HepG2 (cell line): ENCODE measurements at regions not wholly inside any gene's neighbourhood (a gene's known extent, or its start where the extent isn't known, plus 50 kb on each side); places are given as distances from the start of the nearest gene placed in this dataset.

Experiments
- ATAC-seq: fragments of 200-7000 bp; cut with Tn5 transposase; 3 replicates; pipeline ENCODE4 v1.9.1; 2020; ENCODE audit warnings: mild to moderate bottlenecking, moderate library complexity
- BruUV-seq: library from RNA; stranded (reverse); fragments of 400-500 nt; replicated peaks from 2 replicates; lab custom pipeline; 2021; lab: Mats Ljungman, UMichigan
- CTCF ChIA-PET: fragments of 300-600 bp; formaldehyde crosslinking; extraction: SDS; loops from one replicate; lab custom pipeline; 2021; ENCODE audit warnings: low total read pairs, inconsistent platforms, low intra/inter-chr PET ratio; lab: Yijun Ruan, JAX
- POLR2A ChIA-PET: fragments of 350-600 bp; sonication (Branson Sonifier 250); formaldehyde crosslinking; loops from one replicate; lab custom pipeline; 2020; ENCODE audit warnings: antibody characterized with exemption, inconsistent platforms; lab: Yijun Ruan, JAX
- DNase-seq: peaks from one replicate; pipeline ENCODE4 v3.0.0-alpha.2; 2015; ENCODE audit warnings: low spot score
- FAIRE-seq: peaks from 3 replicates; lab custom pipeline; 2011; peaks lifted over from hg19 to GRCh38; lab: Jason Lieb, UNC
- H2AFZ ChIP-seq: one replicate; pipeline ENCODE4 v1.6.1; 2011; ENCODE audit warnings: low read length, inconsistent platforms
- H3K27ac ChIP-seq: fragments of 300-600 bp; 3 replicates; pipeline ENCODE4 v1.8.0; 2011; ENCODE audit warnings: mixed run types, mild to moderate bottlenecking, mixed read lengths, low read length, inconsistent platforms; ENCODE audit not compliant: insufficient read depth; ENCODE audit errors: extremely low read length
- H3K27me3 ChIP-seq, 2 experiments: fragments of 200-600 bp in 1 of 2; 2 replicates in 1 of 2; 3 replicates in 1 of 2; pipeline versions ENCODE4 v1.6.0 to v1.8.0; 2011; ENCODE audit warnings: low read length in 2 of 2, mild to moderate bottlenecking in 2 of 2, moderate library complexity in 2 of 2, inconsistent platforms in 1 of 2; ENCODE audit not compliant: insufficient read depth in 2 of 2, control insufficient read depth in 1 of 2
- H3K36me3 ChIP-seq, 2 experiments: fragments of 200-600 bp in 1 of 2; replicated peaks in 1 of 2; 2 replicates in 1 of 2; 3 replicates in 1 of 2; pipeline versions ENCODE4 v1.5.1 to v1.8.0; 2011; ENCODE audit warnings: low read length in 2 of 2, inconsistent platforms in 1 of 2; ENCODE audit not compliant: insufficient read depth in 2 of 2, control insufficient read depth in 1 of 2
- H3K4me1 ChIP-seq: 2 replicates; pipeline ENCODE4 v1.5.1; 2012; ENCODE audit warnings: low read length, inconsistent platforms; ENCODE audit not compliant: insufficient read depth
- H3K4me2 ChIP-seq: 2 replicates; pipeline ENCODE4 v1.6.0; 2011; ENCODE audit warnings: low read depth, low read length, inconsistent platforms
- H3K4me3 ChIP-seq, 3 experiments: fragments of 200-600 bp in 1 of 3; sonication (generic), shearing (Covaris generic) in 1 of 3; replicated peaks in 1 of 3; 2 replicates each; pipeline ENCODE4 v1.5.1; 2011 to 2016; ENCODE audit warnings: low read length in 3 of 3, inconsistent platforms in 2 of 3, low read depth in 2 of 3, mild to moderate bottlenecking in 2 of 3, control low read depth in 1 of 3, mixed read lengths in 1 of 3; ENCODE audit not compliant: insufficient read depth in 1 of 3
- H3K79me2 ChIP-seq: one replicate; pipeline ENCODE4 v1.6.1; 2011; ENCODE audit warnings: low read length, inconsistent platforms; ENCODE audit not compliant: insufficient read depth
- H3K9ac ChIP-seq: 2 replicates; pipeline ENCODE4 v1.6.0; 2011; ENCODE audit warnings: mild to moderate bottlenecking, low read depth, low read length, inconsistent platforms; ENCODE audit not compliant: insufficient read depth
- H3K9me3 ChIP-seq: 2 replicates; pipeline ENCODE4 v1.5.1; 2012; ENCODE audit warnings: mild to moderate bottlenecking, low read length
- H4K20me1 ChIP-seq: 2 replicates; pipeline ENCODE4 v1.6.0; 2011; ENCODE audit warnings: inconsistent platforms, mild to moderate bottlenecking, low read length, moderate library complexity; ENCODE audit not compliant: insufficient read depth
- CAMTA2 ChIP-seq: sonication (generic); formaldehyde crosslinking; IDR thresholded peaks from 2 replicates; pipeline ENCODE4 v1.4.0; 2020; ENCODE audit warnings: mild to moderate bottlenecking, missing genetic modification reagents, borderline replicate concordance
- HNRNPK ChIP-seq: fragments of 200-400 bp; formaldehyde crosslinking; IDR thresholded peaks from 2 replicates; pipeline ENCODE4 v1.6.1; 2018; ENCODE audit warnings: low read length, low read depth, moderate library complexity, mild to moderate bottlenecking; ENCODE audit not compliant: poor library complexity, severe bottlenecking
- JUNB ChIP-seq: sonication (generic); formaldehyde crosslinking; IDR thresholded peaks from 2 replicates; pipeline ENCODE4 v1.8.0; 2022; ENCODE audit warnings: missing genetic modification reagents, mild to moderate bottlenecking, borderline replicate concordance
- KMT2B ChIP-seq: IDR thresholded peaks from 2 replicates; pipeline ENCODE4 v1.6.1; 2016; ENCODE audit warnings: missing genetic modification reagents, missing compliant biosample characterization
- RFX1 ChIP-seq: fragments of 450-650 bp; IDR thresholded peaks from 2 replicates; pipeline ENCODE4 v1.6.1; 2017
- TBX3 ChIP-seq: fragments of 450-650 bp; IDR thresholded peaks from 2 replicates; pipeline ENCODE4 v1.6.1; 2017; ENCODE audit warnings: antibody characterized with exemption, mild to moderate bottlenecking, inconsistent platforms, borderline replicate concordance
- ZSCAN21 ChIP-seq: sonication (generic); formaldehyde crosslinking; IDR thresholded peaks from 2 replicates; pipeline ENCODE4 v1.8.0; 2022; ENCODE audit warnings: mild to moderate bottlenecking, missing genetic modification reagents, moderate library complexity, borderline replicate concordance
- WGBS: methylation state at CpG from one replicate; pipeline ENCODE4 v1.1.6; 2017; ENCODE audit warnings: low lambda C conversion rate; 5-methylcytosine and 5-hydroxymethylcytosine counted together
- in situ Hi-C: cut with HindIII; loops from 2 replicates; pipeline ENCODE4 v1.10.0; 2017; ENCODE audit warnings: low pct_unique_long_range_greater_than_20kb; ENCODE audit not compliant: extremely low pct_ligation_motif_present
- intact Hi-C: fragments of 100-400 bp; cut with micrococcal nuclease; formaldehyde crosslinking; loops from one replicate; pipeline ENCODE4 v1.10.0; 2022; ENCODE audit not compliant: unreplicated experiment
- TF ChIP-seq, protein P1 (sequence below): sonication (generic); formaldehyde crosslinking; IDR thresholded peaks from 2 replicates; pipeline ENCODE4 v1.4.0; 2020; ENCODE audit warnings: missing genetic modification reagents

DNA sequence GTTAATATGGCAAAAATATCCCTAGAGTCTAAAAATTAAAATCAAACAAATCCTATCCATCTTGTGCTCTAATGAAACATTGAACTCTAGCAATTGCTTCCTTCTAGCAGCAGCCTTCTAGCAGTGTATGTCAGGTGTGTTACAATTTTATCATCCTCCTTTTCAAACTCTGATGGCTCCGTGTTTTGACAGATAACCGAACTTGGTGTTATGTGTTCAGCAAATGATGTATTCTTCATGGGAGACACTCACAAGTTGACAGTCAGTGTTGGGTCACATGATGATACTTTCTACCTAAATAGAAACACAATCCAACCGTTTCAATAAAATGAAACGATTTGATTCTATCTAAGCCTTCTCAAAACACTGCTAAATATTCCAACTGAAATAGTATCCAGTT lies 525.3 kb upstream of the NOVA1 start:
- WGBS = 28% methylated on average over 4 of the region's 4 CpGs
- H3K4me2 ChIP-seq = no peak overlapping the region
- no peak overlapping the region for H2AFZ ChIP-seq
- no peak for TF ChIP-seq ZSCAN21 (CRISPR knock-in tag)
- TF ChIP-seq HNRNPK = no peak
- TF ChIP-seq, protein P1, sequence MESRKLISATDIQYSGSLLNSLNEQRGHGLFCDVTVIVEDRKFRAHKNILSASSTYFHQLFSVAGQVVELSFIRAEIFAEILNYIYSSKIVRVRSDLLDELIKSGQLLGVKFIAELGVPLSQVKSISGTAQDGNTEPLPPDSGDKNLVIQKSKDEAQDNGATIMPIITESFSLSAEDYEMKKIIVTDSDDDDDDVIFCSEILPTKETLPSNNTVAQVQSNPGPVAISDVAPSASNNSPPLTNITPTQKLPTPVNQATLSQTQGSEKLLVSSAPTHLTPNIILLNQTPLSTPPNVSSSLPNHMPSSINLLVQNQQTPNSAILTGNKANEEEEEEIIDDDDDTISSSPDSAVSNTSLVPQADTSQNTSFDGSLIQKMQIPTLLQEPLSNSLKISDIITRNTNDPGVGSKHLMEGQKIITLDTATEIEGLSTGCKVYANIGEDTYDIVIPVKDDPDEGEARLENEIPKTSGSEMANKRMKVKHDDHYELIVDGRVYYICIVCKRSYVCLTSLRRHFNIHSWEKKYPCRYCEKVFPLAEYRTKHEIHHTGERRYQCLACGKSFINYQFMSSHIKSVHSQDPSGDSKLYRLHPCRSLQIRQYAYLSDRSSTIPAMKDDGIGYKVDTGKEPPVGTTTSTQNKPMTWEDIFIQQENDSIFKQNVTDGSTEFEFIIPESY (CRISPR knock-in tag) = no peak
- TF ChIP-seq RFX1 = no peak
- no peak for TF ChIP-seq JUNB (CRISPR knock-in tag)
- TF ChIP-seq CAMTA2 (CRISPR knock-in tag) = no peak
- TF ChIP-seq KMT2B (CRISPR knock-in tag) = no peak
- TF ChIP-seq TBX3 = no peak
- TF ChIP-seq, all 625 proteins: peak for 0
- DNase-seq = no peak
- in situ Hi-C loops = no loop called here
- H4K20me1 ChIP-seq = no peaks in the 10 kb centered on the region
- H3K4me1 ChIP-seq = no peaks in the 10 kb centered on the region
- H3K79me2 ChIP-seq = no peaks in the 10 kb centered on the region
- no peak for FAIRE-seq
- ChIA-PET CTCF (no interaction called here), POLR2A (no interaction called here)
- H3K9ac ChIP-seq = no peak overlapping the region
- peaks cover 99% of the 10 kb centered on the region for H3K9me3 ChIP-seq
- no TSS peak for BruUV-seq
- no peaks in the 10 kb centered on the region for H3K36me3 ChIP-seq
- H3K4me3 ChIP-seq = no peak overlapping the region
- H3K27ac ChIP-seq = no peak overlapping the region
- no peak for ATAC-seq
- no peaks in the 10 kb centered on the region for H3K27me3 ChIP-seq
- intact Hi-C loops = no loop called here
